Colonic mucosa (tissue), 4 donors: ENCODE measurements at regions not wholly inside any gene's neighbourhood (a gene's known extent, or its start where the extent isn't known, plus 50 kb on each side); places are given as distances from the start of the nearest gene placed in this dataset.

Source experiments
- DNase-seq: peaks from one replicate; pipeline ENCODE4 v3.0.0-alpha.2; 2020
- H3K27ac ChIP-seq: fragments of 200-600 bp; one replicate; pipeline ENCODE4 v1.8.0; 2021
- H3K27me3 ChIP-seq: fragments of 200-600 bp; one replicate; pipeline ENCODE4 v1.8.0; 2021
- H3K36me3 ChIP-seq: fragments of 200-600 bp; one replicate; pipeline ENCODE4 v1.8.0; 2021
- H3K4me1 ChIP-seq: fragments of 200-600 bp; one replicate; pipeline ENCODE4 v1.8.0; 2021; ENCODE audit warnings: mild to moderate bottlenecking
- H3K4me3 ChIP-seq: fragments of 200-600 bp; one replicate; pipeline ENCODE4 v1.8.0; 2021
- H3K9ac ChIP-seq, 2 donors: one replicate each; pipeline ENCODE4 v1.7.0; 2013; ENCODE audit warnings: control low read depth in 2 of 2, low read depth in 2 of 2, low read length in 2 of 2
- H3K9me3 ChIP-seq: fragments of 200-600 bp; one replicate; pipeline ENCODE4 v1.8.0; 2021
- intact Hi-C: fragments of 100-400 bp; cut with DNase I; formaldehyde crosslinking; loops from one replicate; pipeline ENCODE4 v1.14.1; 2022
- TF ChIP-seq, protein P1 (sequence below): fragments of 200-600 bp; IDR thresholded peaks from one replicate; pipeline ENCODE4 v1.8.0; 2022; ENCODE audit warnings: antibody characterized with exemption, mild to moderate bottlenecking
- donor health status: healthy.
- donor health status: DM: no; HTN: no; CAD: no.
- donor health status: DM: no; HTN: no; CAD: no.

DNA sequence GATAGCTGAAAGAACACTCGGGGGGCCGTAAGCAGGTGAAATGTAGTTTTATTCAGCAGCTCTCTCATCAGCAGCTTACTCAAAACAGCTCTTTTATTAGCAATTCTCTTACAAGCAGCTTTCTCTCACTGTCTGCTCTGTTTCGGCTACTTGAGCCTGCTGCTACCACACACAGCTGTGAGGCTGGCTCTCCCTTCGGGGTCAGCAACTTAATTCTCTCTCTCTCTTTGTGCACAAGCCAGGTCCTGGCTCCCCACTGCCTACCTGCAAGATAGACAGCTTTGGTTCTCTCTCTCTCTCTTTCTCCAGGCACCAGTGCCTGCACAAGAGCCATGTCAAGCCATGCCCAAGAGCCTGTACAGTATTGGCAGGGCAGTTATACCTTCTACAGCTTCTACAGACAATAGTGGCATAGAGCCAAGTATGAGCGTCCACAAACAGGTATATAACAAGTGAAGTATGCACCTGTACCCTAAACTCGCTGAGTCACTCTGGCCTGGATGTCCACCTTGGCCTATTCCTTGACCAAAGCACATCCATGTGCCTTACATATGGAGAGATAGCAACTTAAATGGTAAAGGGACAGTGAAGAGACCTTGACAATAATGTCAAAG is 110.8 kb downstream of the MTNR1B start:
- Histone ChIP-seq H3K27me3 (no peaks in the 10 kb centered on the region), H3K27ac (no peak overlapping the region), H3K9me3 (no peaks in the 10 kb centered on the region), H3K9ac (no peak overlapping the region), H3K36me3 (no peaks in the 10 kb centered on the region), H3K4me1 (no peaks in the 10 kb centered on the region), H3K4me3 (no peak overlapping the region)
- intact Hi-C loops = no loop called here
- TF ChIP-seq, protein P1, sequence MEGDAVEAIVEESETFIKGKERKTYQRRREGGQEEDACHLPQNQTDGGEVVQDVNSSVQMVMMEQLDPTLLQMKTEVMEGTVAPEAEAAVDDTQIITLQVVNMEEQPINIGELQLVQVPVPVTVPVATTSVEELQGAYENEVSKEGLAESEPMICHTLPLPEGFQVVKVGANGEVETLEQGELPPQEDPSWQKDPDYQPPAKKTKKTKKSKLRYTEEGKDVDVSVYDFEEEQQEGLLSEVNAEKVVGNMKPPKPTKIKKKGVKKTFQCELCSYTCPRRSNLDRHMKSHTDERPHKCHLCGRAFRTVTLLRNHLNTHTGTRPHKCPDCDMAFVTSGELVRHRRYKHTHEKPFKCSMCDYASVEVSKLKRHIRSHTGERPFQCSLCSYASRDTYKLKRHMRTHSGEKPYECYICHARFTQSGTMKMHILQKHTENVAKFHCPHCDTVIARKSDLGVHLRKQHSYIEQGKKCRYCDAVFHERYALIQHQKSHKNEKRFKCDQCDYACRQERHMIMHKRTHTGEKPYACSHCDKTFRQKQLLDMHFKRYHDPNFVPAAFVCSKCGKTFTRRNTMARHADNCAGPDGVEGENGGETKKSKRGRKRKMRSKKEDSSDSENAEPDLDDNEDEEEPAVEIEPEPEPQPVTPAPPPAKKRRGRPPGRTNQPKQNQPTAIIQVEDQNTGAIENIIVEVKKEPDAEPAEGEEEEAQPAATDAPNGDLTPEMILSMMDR = no peak
- DNase-seq = no peak

DNA sequence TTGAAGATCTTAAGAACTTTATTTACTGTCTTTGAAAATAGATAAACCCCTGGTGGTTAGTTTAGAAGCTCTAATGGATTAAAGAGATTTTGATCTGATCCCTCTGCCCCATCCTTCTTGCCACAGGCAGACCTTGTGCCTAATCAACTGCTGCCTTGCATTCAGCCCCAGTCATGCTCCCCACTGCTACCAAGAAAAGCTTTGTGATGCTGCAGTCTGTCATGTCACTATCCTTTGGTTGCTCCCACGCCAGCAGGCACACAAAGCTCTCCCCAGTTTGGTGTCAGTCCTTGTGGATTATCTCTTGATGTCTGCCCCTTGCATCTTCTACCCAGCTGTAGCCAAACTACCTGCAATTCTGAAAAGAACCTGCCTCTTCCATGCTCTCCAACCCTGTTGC is 112.2 kb downstream of the MTNR1B start:
- H3K27me3 ChIP-seq = no peaks in the 10 kb centered on the region
- no peak overlapping the region for H3K9ac ChIP-seq
- H3K4me1 ChIP-seq = no peaks in the 10 kb centered on the region
- intact Hi-C loops = no loop called here
- H3K9me3 ChIP-seq = no peaks in the 10 kb centered on the region
- H3K27ac ChIP-seq = no peak overlapping the region
- H3K4me3 ChIP-seq = no peak overlapping the region
- H3K36me3 ChIP-seq = no peaks in the 10 kb centered on the region
- TF ChIP-seq, protein P1 = no peak
- DNase-seq = no peak

GRCh38 chr11:93082900-93083299 is 113.4 kb downstream of the MTNR1B start:
- Histone ChIP-seq H3K27ac (no peak overlapping the region), H3K9me3 (no peaks in the 10 kb centered on the region), H3K27me3 (no peaks in the 10 kb centered on the region), H3K4me1 (no peaks in the 10 kb centered on the region), H3K9ac (no peak overlapping the region), H3K4me3 (no peak overlapping the region), H3K36me3 (no peaks in the 10 kb centered on the region)
- TF ChIP-seq, protein P1 = no peak
- intact Hi-C loops = no loop called here
- no peak for DNase-seq

DNA sequence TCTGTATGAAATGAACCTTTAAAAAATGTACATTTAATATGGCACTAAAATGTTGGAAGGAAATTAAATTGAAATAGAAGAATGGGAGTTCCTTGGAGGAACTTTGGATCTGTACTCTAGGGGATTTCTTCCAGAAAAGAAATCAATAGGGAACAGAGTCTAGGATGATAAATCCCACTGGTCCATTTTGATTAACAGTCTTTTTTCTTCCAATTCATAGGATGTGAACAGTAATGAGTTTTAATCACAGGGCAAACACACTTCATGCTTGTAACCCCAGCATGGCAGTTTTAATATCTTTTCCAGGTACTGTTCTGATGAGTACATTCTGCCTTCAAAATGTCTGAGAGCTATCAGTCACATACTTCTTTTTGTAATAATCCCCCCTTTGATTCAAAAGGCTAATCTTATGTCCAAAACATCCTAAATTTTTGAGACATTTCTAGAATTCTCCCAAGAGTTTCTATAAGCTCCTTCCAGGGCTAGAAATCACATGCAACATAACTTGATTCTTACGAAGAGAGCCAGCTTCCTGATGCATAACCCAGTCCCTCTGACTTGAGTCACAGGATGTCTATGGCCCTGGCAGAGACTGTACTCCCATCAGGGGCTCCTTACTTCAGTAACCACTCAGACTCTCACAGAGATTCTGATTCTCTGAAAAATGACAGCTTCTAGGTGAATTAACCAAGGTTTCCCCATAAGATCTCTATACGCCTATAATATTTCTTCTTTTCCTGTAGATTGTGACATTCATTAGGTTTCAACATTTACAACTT is 112.9 kb downstream of the SLC36A4 start:
- intact Hi-C loops = no loop called here
- Histone ChIP-seq H3K9ac (no peak overlapping the region), H3K27me3 (no peaks in the 10 kb centered on the region), H3K4me3 (no peak overlapping the region), H3K27ac (no peak overlapping the region), H3K4me1 (no peaks in the 10 kb centered on the region), H3K9me3 (no peaks in the 10 kb centered on the region), H3K36me3 (no peaks in the 10 kb centered on the region)
- no peak for DNase-seq
- TF ChIP-seq, protein P1 = no peak

- DNase-seq = peak; percentile 38
- TF ChIP-seq, protein P1 = peak; percentile 29
- Histone ChIP-seq H3K27me3 (no peaks in the 10 kb centered on the region), H3K9ac (no peak overlapping the region), H3K9me3 (no peaks in the 10 kb centered on the region), H3K36me3 (no peaks in the 10 kb centered on the region), H3K27ac (no peak overlapping the region), H3K4me3 (no peak overlapping the region), H3K4me1 (no peaks in the 10 kb centered on the region)
- intact Hi-C loops = loop anchor here (10.0 kb wide), 1 partner anchor 75 kb away; no protein-coding TSS in a partner anchor
Measured at GRCh38 chr11:93089474-93090102, 108.2 kb downstream of the SLC36A4 start.
